GM23338 (cell line): ENCODE measurements at regions not wholly inside any gene's neighbourhood (a gene's known extent, or its start where the extent isn't known, plus 50 kb on each side); places are given as distances from the start of the nearest gene placed in this dataset.

Experiments
- ATAC-seq: fragments of 200-7000 bp; cut with Tn5 transposase; 3 replicates; pipeline ENCODE4 v1.9.1; 2020
- DNase-seq: peaks from one replicate; pipeline ENCODE4 v3.0.0-alpha.2; 2015; ENCODE audit warnings: low spot score
- H2AFZ ChIP-seq: fragments of 200-600 bp; sonication (generic); 2 replicates; pipeline ENCODE4 v1.8.0; 2016; ENCODE audit warnings: antibody characterized with exemption, mild to moderate bottlenecking, moderate library complexity
- H3F3A ChIP-seq: fragments of 200-600 bp; sonication (generic); replicated peaks from 2 replicates; pipeline ENCODE4 v1.8.0; 2017; ENCODE audit warnings: antibody characterized with exemption, mixed run types, low read depth
- H3K27ac ChIP-seq: fragments of 200-600 bp; sonication (generic); 2 replicates; pipeline ENCODE4 v1.6.1; 2016; ENCODE audit warnings: low read depth
- H3K27me3 ChIP-seq: fragments of 200-600 bp; sonication (generic); 2 replicates; pipeline ENCODE4 v1.8.0; 2016; ENCODE audit warnings: mild to moderate bottlenecking, mixed run types, moderate library complexity; ENCODE audit not compliant: insufficient read depth
- H3K36me3 ChIP-seq: fragments of 200-600 bp; sonication (generic); 2 replicates; pipeline ENCODE4 v1.8.0; 2016; ENCODE audit warnings: mild to moderate bottlenecking; ENCODE audit not compliant: insufficient read depth
- H3K4me1 ChIP-seq: fragments of 200-600 bp; sonication (generic); 2 replicates; pipeline ENCODE4 v1.8.0; 2016; ENCODE audit warnings: mild to moderate bottlenecking, moderate library complexity; ENCODE audit not compliant: insufficient read depth
- H3K4me2 ChIP-seq: fragments of 200-600 bp; sonication (generic); 2 replicates; pipeline ENCODE4 v1.7.1; 2017; ENCODE audit warnings: mixed run types
- H3K4me3 ChIP-seq: fragments of 200-600 bp; sonication (generic); 2 replicates; pipeline ENCODE4 v1.6.1; 2016; ENCODE audit warnings: mixed run types
- H3K79me2 ChIP-seq: fragments of 200-600 bp; sonication (generic); replicated peaks from 2 replicates; pipeline ENCODE4 v1.8.0; 2017; ENCODE audit warnings: mild to moderate bottlenecking; ENCODE audit not compliant: insufficient read depth
- H3K9me2 ChIP-seq: fragments of 200-600 bp; sonication (generic); 2 replicates; pipeline ENCODE4 v1.8.0; 2017; ENCODE audit not compliant: insufficient read depth
- H4K20me1 ChIP-seq: fragments of 200-600 bp; sonication (generic); replicated peaks from 2 replicates; pipeline ENCODE4 v1.8.0; 2017; ENCODE audit warnings: mild to moderate bottlenecking; ENCODE audit not compliant: insufficient read depth
- H3K27ac Mint-ChIP-seq: 2 replicates; pipeline ENCODE4 v1.8.0; 2020; ENCODE audit warnings: inconsistent platforms, mild to moderate bottlenecking, moderate library complexity, mixed read lengths
- H3K27me3 Mint-ChIP-seq: 3 replicates; pipeline ENCODE4 v1.8.0; 2022; ENCODE audit warnings: low read depth, mild to moderate bottlenecking, moderate library complexity, mixed read lengths, inconsistent platforms; ENCODE audit not compliant: insufficient read depth, poor library complexity
- H3K36me3 Mint-ChIP-seq: 3 replicates; pipeline ENCODE4 v1.8.0; 2021; ENCODE audit warnings: low read depth, mild to moderate bottlenecking, inconsistent platforms, moderate library complexity, mixed read lengths
- H3K4me1 Mint-ChIP-seq: 3 replicates; pipeline ENCODE4 v1.8.0; 2020; ENCODE audit warnings: mild to moderate bottlenecking, inconsistent platforms, mixed read lengths
- H3K4me3 Mint-ChIP-seq: 3 replicates; pipeline ENCODE4 v1.8.0; 2021; ENCODE audit warnings: moderate library complexity, mild to moderate bottlenecking, inconsistent platforms, mixed read lengths
- H3K9me3 Mint-ChIP-seq: 3 replicates; pipeline ENCODE4 v1.8.0; 2020; ENCODE audit warnings: moderate library complexity, mild to moderate bottlenecking, inconsistent platforms, mixed read lengths
- CREB1 ChIP-seq: fragments of 250-450 bp; sonication (Bioruptor Pico); IDR thresholded peaks from 2 replicates; pipeline ENCODE4 v1.5.0; 2020; ENCODE audit warnings: low read depth, mild to moderate bottlenecking, moderate library complexity
- EZH2 ChIP-seq: fragments of 200-600 bp; sonication (generic); IDR thresholded peaks from one replicate; pipeline ENCODE4 v1.8.0; 2017; ENCODE audit warnings: antibody characterized with exemption, mild to moderate bottlenecking, low read depth; ENCODE audit not compliant: unreplicated experiment
- EZH2phosphoT487 ChIP-seq: fragments of 200-600 bp; sonication (generic); IDR thresholded peaks from one replicate; pipeline ENCODE4 v1.8.1; 2018; ENCODE audit warnings: antibody characterized with exemption; ENCODE audit not compliant: unreplicated experiment
- JUNB ChIP-seq: IDR thresholded peaks from one replicate; pipeline ENCODE4 v1.6.1; 2016; ENCODE audit warnings: antibody characterized with exemption; ENCODE audit not compliant: unreplicated experiment
- NANOG ChIP-seq: IDR thresholded peaks from 2 replicates; pipeline ENCODE4 v1.6.1; 2016; ENCODE audit warnings: antibody characterized with exemption, borderline replicate concordance
- POLR2AphosphoS5 ChIP-seq: IDR thresholded peaks from 2 replicates; pipeline ENCODE4 v1.6.1; 2016; ENCODE audit warnings: antibody characterized with exemption, low read depth
- STAT1 ChIP-seq: IDR thresholded peaks from one replicate; pipeline ENCODE4 v1.6.1; 2016; ENCODE audit warnings: antibody characterized with exemption; ENCODE audit not compliant: unreplicated experiment
- ZNF114 ChIP-seq: fragments of 250-450 bp; sonication (Bioruptor Pico); IDR thresholded peaks from 2 replicates; pipeline ENCODE4 v1.5.0; 2020; ENCODE audit warnings: mild to moderate bottlenecking, moderate library complexity
- ZNF331 ChIP-seq: fragments of 250-450 bp; sonication (Bioruptor Pico); IDR thresholded peaks from 2 replicates; pipeline ENCODE4 v1.5.0; 2020; ENCODE audit warnings: low read depth, mild to moderate bottlenecking, moderate library complexity
- TF ChIP-seq, protein P1 (sequence below), 2 experiments: fragments of 200-600 bp in 1 of 2; sonication (generic) in 1 of 2; conservative IDR thresholded peaks; 2 replicates each; pipeline versions ENCODE4 v1.5.1 to v1.6.1; 2016 to 2017; ENCODE audit warnings: antibody characterized with exemption in 2 of 2, low read depth in 2 of 2, mild to moderate bottlenecking in 2 of 2, moderate library complexity in 1 of 2
- TF ChIP-seq, protein P2 (sequence below): IDR thresholded peaks from 2 replicates; pipeline ENCODE4 v1.6.1; 2016; ENCODE audit warnings: antibody characterized with exemption
- TF ChIP-seq, protein P3 (sequence below): IDR thresholded peaks from one replicate; pipeline ENCODE4 v1.6.1; 2018; ENCODE audit warnings: antibody characterized with exemption; ENCODE audit not compliant: unreplicated experiment

DNA sequence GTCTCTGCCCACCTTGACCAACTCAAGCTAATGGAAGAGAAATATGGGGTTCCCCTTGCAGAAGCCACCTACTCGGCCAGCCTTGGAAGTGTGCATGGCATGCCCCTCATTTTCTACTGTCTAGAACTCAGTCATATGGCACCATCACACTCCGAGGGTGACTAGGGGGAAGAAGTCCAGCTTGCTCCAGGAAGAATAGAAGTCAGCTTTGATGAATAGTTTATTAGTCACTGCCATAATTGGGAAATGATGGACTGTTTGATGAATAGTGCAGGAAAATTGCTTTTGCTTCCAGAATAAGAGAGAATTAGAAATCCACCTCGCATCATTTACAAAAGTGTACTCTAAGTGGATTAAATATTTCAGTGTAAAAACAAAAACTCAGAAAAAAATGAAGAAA, 1030.6 kb downstream of the VRK1 start:
- Mint-ChIP-seq H3K4me1 (no peaks in the 10 kb centered on the region; the same call in 2 of the 3 replicates), H3K9me3 (peaks cover 5% of the 10 kb centered on the region), H3K36me3 (peaks cover 4% of the 10 kb centered on the region; the same call in 2 of the 3 replicates), H3K4me3 (no peak overlapping the region), H3K27ac (no peak overlapping the region), H3K27me3 (no peaks in the 10 kb centered on the region)
- H3K27ac ChIP-seq = no peak overlapping the region
- H3K4me1 ChIP-seq = no peaks in the 10 kb centered on the region
- no peak overlapping the region for H3K4me2 ChIP-seq
- no peak overlapping the region for H3K4me3 ChIP-seq
- H3F3A ChIP-seq = no peaks in the 10 kb centered on the region
- H3K9me2 ChIP-seq = peaks cover 8% of the 10 kb centered on the region; the same call in 1 of the 2 replicates
- DNase-seq (no peak), ATAC-seq (no peak)
- TF ChIP-seq EZH2 (no peak), EZH2phosphoT487 (no peak), ZNF331 (CRISPR knock-in tag) (no peak)
- no peaks in the 10 kb centered on the region for H3K79me2 ChIP-seq
- no peaks in the 10 kb centered on the region for H3K36me3 ChIP-seq
- no peaks in the 10 kb centered on the region for H3K27me3 ChIP-seq
- H4K20me1 ChIP-seq = no peaks in the 10 kb centered on the region
- no peak overlapping the region for H2AFZ ChIP-seq

- Histone ChIP-seq H3K9me2 (no peaks in the 10 kb centered on the region), H3K4me3 (no peak overlapping the region), H3K27me3 (no peaks in the 10 kb centered on the region), H3K27ac (no peak overlapping the region), H3F3A (no peaks in the 10 kb centered on the region), H3K4me1 (no peaks in the 10 kb centered on the region), H3K4me2 (no peak overlapping the region), H3K79me2 (no peaks in the 10 kb centered on the region), H2AFZ (no peak overlapping the region), H4K20me1 (no peaks in the 10 kb centered on the region), H3K36me3 (no peaks in the 10 kb centered on the region)
- Mint-ChIP-seq H3K36me3 (no peaks in the 10 kb centered on the region; the same call in 2 of the 3 replicates), H3K4me1 (no peaks in the 10 kb centered on the region; the same call in 2 of the 3 replicates), H3K4me3 (no peak overlapping the region), H3K27me3 (no peaks in the 10 kb centered on the region), H3K9me3 (no peaks in the 10 kb centered on the region; the same call in 1 of the 3 replicates), H3K27ac (no peak overlapping the region)
- ATAC-seq (no peak), DNase-seq (no peak)
- TF ChIP-seq JUNB (no peak), EZH2 (no peak), ZNF114 (CRISPR knock-in tag) (no peak), POLR2AphosphoS5 (no peak), CREB1 (CRISPR knock-in tag) (no peak), STAT1 (no peak), NANOG (no peak), ZNF331 (CRISPR knock-in tag) (no peak), EZH2phosphoT487 (no peak)
- TF ChIP-seq, protein P1, sequence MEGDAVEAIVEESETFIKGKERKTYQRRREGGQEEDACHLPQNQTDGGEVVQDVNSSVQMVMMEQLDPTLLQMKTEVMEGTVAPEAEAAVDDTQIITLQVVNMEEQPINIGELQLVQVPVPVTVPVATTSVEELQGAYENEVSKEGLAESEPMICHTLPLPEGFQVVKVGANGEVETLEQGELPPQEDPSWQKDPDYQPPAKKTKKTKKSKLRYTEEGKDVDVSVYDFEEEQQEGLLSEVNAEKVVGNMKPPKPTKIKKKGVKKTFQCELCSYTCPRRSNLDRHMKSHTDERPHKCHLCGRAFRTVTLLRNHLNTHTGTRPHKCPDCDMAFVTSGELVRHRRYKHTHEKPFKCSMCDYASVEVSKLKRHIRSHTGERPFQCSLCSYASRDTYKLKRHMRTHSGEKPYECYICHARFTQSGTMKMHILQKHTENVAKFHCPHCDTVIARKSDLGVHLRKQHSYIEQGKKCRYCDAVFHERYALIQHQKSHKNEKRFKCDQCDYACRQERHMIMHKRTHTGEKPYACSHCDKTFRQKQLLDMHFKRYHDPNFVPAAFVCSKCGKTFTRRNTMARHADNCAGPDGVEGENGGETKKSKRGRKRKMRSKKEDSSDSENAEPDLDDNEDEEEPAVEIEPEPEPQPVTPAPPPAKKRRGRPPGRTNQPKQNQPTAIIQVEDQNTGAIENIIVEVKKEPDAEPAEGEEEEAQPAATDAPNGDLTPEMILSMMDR (conservative IDR thresholded peaks at IDR 0.05; ENCODE audit: low read depth in 2 of 2) = no peak
- TF ChIP-seq, protein P2, sequence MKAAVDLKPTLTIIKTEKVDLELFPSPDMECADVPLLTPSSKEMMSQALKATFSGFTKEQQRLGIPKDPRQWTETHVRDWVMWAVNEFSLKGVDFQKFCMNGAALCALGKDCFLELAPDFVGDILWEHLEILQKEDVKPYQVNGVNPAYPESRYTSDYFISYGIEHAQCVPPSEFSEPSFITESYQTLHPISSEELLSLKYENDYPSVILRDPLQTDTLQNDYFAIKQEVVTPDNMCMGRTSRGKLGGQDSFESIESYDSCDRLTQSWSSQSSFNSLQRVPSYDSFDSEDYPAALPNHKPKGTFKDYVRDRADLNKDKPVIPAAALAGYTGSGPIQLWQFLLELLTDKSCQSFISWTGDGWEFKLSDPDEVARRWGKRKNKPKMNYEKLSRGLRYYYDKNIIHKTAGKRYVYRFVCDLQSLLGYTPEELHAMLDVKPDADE = no peak
- TF ChIP-seq, protein P3, sequence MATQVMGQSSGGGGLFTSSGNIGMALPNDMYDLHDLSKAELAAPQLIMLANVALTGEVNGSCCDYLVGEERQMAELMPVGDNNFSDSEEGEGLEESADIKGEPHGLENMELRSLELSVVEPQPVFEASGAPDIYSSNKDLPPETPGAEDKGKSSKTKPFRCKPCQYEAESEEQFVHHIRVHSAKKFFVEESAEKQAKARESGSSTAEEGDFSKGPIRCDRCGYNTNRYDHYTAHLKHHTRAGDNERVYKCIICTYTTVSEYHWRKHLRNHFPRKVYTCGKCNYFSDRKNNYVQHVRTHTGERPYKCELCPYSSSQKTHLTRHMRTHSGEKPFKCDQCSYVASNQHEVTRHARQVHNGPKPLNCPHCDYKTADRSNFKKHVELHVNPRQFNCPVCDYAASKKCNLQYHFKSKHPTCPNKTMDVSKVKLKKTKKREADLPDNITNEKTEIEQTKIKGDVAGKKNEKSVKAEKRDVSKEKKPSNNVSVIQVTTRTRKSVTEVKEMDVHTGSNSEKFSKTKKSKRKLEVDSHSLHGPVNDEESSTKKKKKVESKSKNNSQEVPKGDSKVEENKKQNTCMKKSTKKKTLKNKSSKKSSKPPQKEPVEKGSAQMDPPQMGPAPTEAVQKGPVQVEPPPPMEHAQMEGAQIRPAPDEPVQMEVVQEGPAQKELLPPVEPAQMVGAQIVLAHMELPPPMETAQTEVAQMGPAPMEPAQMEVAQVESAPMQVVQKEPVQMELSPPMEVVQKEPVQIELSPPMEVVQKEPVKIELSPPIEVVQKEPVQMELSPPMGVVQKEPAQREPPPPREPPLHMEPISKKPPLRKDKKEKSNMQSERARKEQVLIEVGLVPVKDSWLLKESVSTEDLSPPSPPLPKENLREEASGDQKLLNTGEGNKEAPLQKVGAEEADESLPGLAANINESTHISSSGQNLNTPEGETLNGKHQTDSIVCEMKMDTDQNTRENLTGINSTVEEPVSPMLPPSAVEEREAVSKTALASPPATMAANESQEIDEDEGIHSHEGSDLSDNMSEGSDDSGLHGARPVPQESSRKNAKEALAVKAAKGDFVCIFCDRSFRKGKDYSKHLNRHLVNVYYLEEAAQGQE = no peak
Observed at GRCh38 chr14:97832776-97833175, 1035.6 kb downstream of the VRK1 start.
